ENCODE measurements at regions not wholly inside any gene's neighbourhood (a gene's known extent, or its start where the extent isn't known, plus 50 kb on each side); places are given as distances from the start of the nearest gene placed in this dataset.

GRCh38 chr2:3044587-3045317 lies 332.9 kb downstream of the EIPR1 start:
- H3K27me3 ChIP-seq (ENCODE audit: control insufficient read depth in 1 of 2, insufficient read depth in 1 of 2, low read length in 2 of 2) = no peaks in the 10 kb centered on the region

GRCh38 chr2:3043726-3044125 lies 333.9 kb downstream of the EIPR1 start:
- 80% methylated on average over 8 of the region's 8 CpGs for WGBS
- no peak overlapping the region for H3K27ac ChIP-seq (ENCODE audit: low read length, poor library complexity, severe bottlenecking)

More at GRCh38 chr2:3044587-3045317, 332.9 kb downstream of the EIPR1 start:
- H3K4me1 ChIP-seq (ENCODE audit: control insufficient read depth, insufficient read depth, low read depth, low read length) = no peaks in the 10 kb centered on the region
- H3K4ac ChIP-seq (ENCODE audit: low read depth in 1 of 2, low read length in 2 of 2) = no peak overlapping the region
- no peak overlapping the region for H3K14ac ChIP-seq (ENCODE audit: low read length in 2 of 2)
- H3K9ac ChIP-seq (ENCODE audit: low read length) = no peak overlapping the region
- 83% methylated on average over 15 of the region's 15 CpGs for WGBS
- H3K4me3 ChIP-seq (ENCODE audit: insufficient read depth in 1 of 2, low read depth in 1 of 2, low read length in 2 of 2) = no peak overlapping the region
- H2BK120ac ChIP-seq (ENCODE audit: low read depth, low read length) = no peak overlapping the region
- H4K8ac ChIP-seq (ENCODE audit: low read length) = no peak overlapping the region
- H2BK15ac ChIP-seq (ENCODE audit: low read depth, poor library complexity, severe bottlenecking) = no peak overlapping the region
- no peak overlapping the region for H2AFZ ChIP-seq (ENCODE audit: low read depth, low read length)
- H3K18ac ChIP-seq (ENCODE audit: low read depth in 1 of 2, low read length in 2 of 2) = no peak overlapping the region
- H3K9me3 ChIP-seq (ENCODE audit: control insufficient read depth, low read length) = peaks cover 2% of the 10 kb centered on the region
- no peak overlapping the region for H2BK12ac ChIP-seq (ENCODE audit: low read length in 2 of 2)
- no peak overlapping the region for H2AK5ac ChIP-seq (ENCODE audit: low read length, severe bottlenecking)
- H3K36me3 ChIP-seq (ENCODE audit: control insufficient read depth in 1 of 2, insufficient read depth in 2 of 2, low read depth in 1 of 2, low read length in 2 of 2) = no peaks in the 10 kb centered on the region
- H3K4me2 ChIP-seq (ENCODE audit: low read length, poor library complexity, severe bottlenecking) = no peak overlapping the region
- H4K91ac ChIP-seq (ENCODE audit: low read length) = no peak overlapping the region
- H2BK5ac ChIP-seq (ENCODE audit: low read depth, low read length, poor library complexity, severe bottlenecking) = no peak overlapping the region
- DNase-seq = no peak
- H3K23ac ChIP-seq (ENCODE audit: low read length in 2 of 2) = no peak overlapping the region
- no peak overlapping the region for H3K27ac ChIP-seq (ENCODE audit: low read length, poor library complexity, severe bottlenecking)
- H3K79me1 ChIP-seq (replicated peaks; ENCODE audit: low read length, poor library complexity, severe bottlenecking) = no peaks in the 10 kb centered on the region

GRCh38 chr2:3042601-3043585 lies 334.7 kb downstream of the EIPR1 start:
- Histone ChIP-seq H3K79me1 (replicated peaks; ENCODE audit: low read length, poor library complexity, severe bottlenecking) (no peaks in the 10 kb centered on the region), H3K4me2 (ENCODE audit: low read length, poor library complexity, severe bottlenecking) (no peak overlapping the region), H2AK5ac (ENCODE audit: low read length, severe bottlenecking) (no peak overlapping the region), H2BK12ac (ENCODE audit: low read length in 2 of 2) (no peak overlapping the region), H3K36me3 (ENCODE audit: control insufficient read depth in 1 of 2, insufficient read depth in 2 of 2, low read depth in 1 of 2, low read length in 2 of 2) (no peaks in the 10 kb centered on the region), H3K27me3 (ENCODE audit: control insufficient read depth in 1 of 2, insufficient read depth in 1 of 2, low read length in 2 of 2) (no peaks in the 10 kb centered on the region), H3K9ac (ENCODE audit: low read length) (no peak overlapping the region), H3K14ac (ENCODE audit: low read length in 2 of 2) (no peak overlapping the region), H3K23ac (ENCODE audit: low read length in 2 of 2) (no peak overlapping the region), H2AFZ (ENCODE audit: low read depth, low read length) (no peak overlapping the region), H4K91ac (ENCODE audit: low read length) (no peak overlapping the region), H3K4ac (ENCODE audit: low read depth in 1 of 2, low read length in 2 of 2) (no peak overlapping the region), H3K9me3 (ENCODE audit: control insufficient read depth, low read length) (peaks cover 2% of the 10 kb centered on the region), H2BK15ac (ENCODE audit: low read depth, poor library complexity, severe bottlenecking) (no peak overlapping the region), H2BK5ac (ENCODE audit: low read depth, low read length, poor library complexity, severe bottlenecking) (no peak overlapping the region), H4K8ac (ENCODE audit: low read length) (no peak overlapping the region), H3K4me1 (ENCODE audit: control insufficient read depth, insufficient read depth, low read depth, low read length) (no peaks in the 10 kb centered on the region), H3K27ac (ENCODE audit: low read length, poor library complexity, severe bottlenecking) (no peak overlapping the region), H3K4me3 (ENCODE audit: insufficient read depth in 1 of 2, low read depth in 1 of 2, low read length in 2 of 2) (no peak overlapping the region), H3K18ac (ENCODE audit: low read depth in 1 of 2, low read length in 2 of 2) (no peak overlapping the region), H2BK120ac (ENCODE audit: low read depth, low read length) (no peak overlapping the region)
- 76% methylated on average over 20 of the region's 20 CpGs for WGBS
- DNase-seq = no peak

More at GRCh38 chr2:3043726-3044125, 333.9 kb downstream of the EIPR1 start:
- H3K14ac ChIP-seq (ENCODE audit: low read length in 2 of 2) = no peak overlapping the region
- H3K9ac ChIP-seq (ENCODE audit: low read length) = no peak overlapping the region
- DNase-seq = no peak
- H2BK120ac ChIP-seq (ENCODE audit: low read depth, low read length) = no peak overlapping the region
- H2AFZ ChIP-seq (ENCODE audit: low read depth, low read length) = no peak overlapping the region
- H2BK15ac ChIP-seq (ENCODE audit: low read depth, poor library complexity, severe bottlenecking) = no peak overlapping the region
- no peak overlapping the region for H4K91ac ChIP-seq (ENCODE audit: low read length)
- H2BK5ac ChIP-seq (ENCODE audit: low read depth, low read length, poor library complexity, severe bottlenecking) = no peak overlapping the region
- no peak overlapping the region for H2BK12ac ChIP-seq (ENCODE audit: low read length in 2 of 2)
- H3K27me3 ChIP-seq (ENCODE audit: control insufficient read depth in 1 of 2, insufficient read depth in 1 of 2, low read length in 2 of 2) = no peaks in the 10 kb centered on the region
- H3K4me3 ChIP-seq (ENCODE audit: insufficient read depth in 1 of 2, low read depth in 1 of 2, low read length in 2 of 2) = no peak overlapping the region
- H3K9me3 ChIP-seq (ENCODE audit: control insufficient read depth, low read length) = peaks cover 2% of the 10 kb centered on the region
- H2AK5ac ChIP-seq (ENCODE audit: low read length, severe bottlenecking) = no peak overlapping the region
- H3K4me1 ChIP-seq (ENCODE audit: control insufficient read depth, insufficient read depth, low read depth, low read length) = no peaks in the 10 kb centered on the region
- no peak overlapping the region for H3K4me2 ChIP-seq (ENCODE audit: low read length, poor library complexity, severe bottlenecking)
- H3K18ac ChIP-seq (ENCODE audit: low read depth in 1 of 2, low read length in 2 of 2) = no peak overlapping the region
- H3K79me1 ChIP-seq (replicated peaks; ENCODE audit: low read length, poor library complexity, severe bottlenecking) = no peaks in the 10 kb centered on the region
- H4K8ac ChIP-seq (ENCODE audit: low read length) = no peak overlapping the region
- H3K23ac ChIP-seq (ENCODE audit: low read length in 2 of 2) = no peak overlapping the region
- no peaks in the 10 kb centered on the region for H3K36me3 ChIP-seq (ENCODE audit: control insufficient read depth in 1 of 2, insufficient read depth in 2 of 2, low read depth in 1 of 2, low read length in 2 of 2)
- no peak overlapping the region for H3K4ac ChIP-seq (ENCODE audit: low read depth in 1 of 2, low read length in 2 of 2)

Measured in mesenchymal stem cell (in vitro differentiated cells and primary cell).